H1 (cell line): ENCODE measurements at regions not wholly inside any gene's neighbourhood (a gene's known extent, or its start where the extent isn't known, plus 50 kb on each side); places are given as distances from the start of the nearest gene placed in this dataset.

Experiments
- CTCF ChIA-PET: fragments of 300-600 bp; sonication (Branson Sonifier 250); formaldehyde crosslinking; loops from one replicate; lab custom pipeline; 2021; ENCODE audit not compliant: partially characterized antibody; lab: Charles Lee
- POLR2A ChIA-PET: fragments of 300-600 bp; sonication (Branson Sonifier 250); formaldehyde crosslinking; loops from one replicate; lab custom pipeline; 2021; ENCODE audit warnings: inconsistent platforms; ENCODE audit not compliant: partially characterized antibody; lab: Charles Lee
- DNase-seq, 2 experiments: peaks; one replicate each; pipeline versions ENCODE4 v3.0.0 to v3.0.0-alpha.2; 2010 to 2022; ENCODE audit warnings: low spot score in 2 of 2, low read depth in 1 of 2, mixed read lengths in 1 of 2
- FAIRE-seq: peaks from 2 replicates; lab custom pipeline; 2011; peaks lifted over from hg19 to GRCh38; lab: Jason Lieb, UNC
- H2AFZ ChIP-seq: 2 replicates; pipeline ENCODE4 v1.8.1; 2012; ENCODE audit warnings: low read length, inconsistent platforms
- H2AK5ac ChIP-seq: 2 replicates; pipeline ENCODE4 v1.6.1; 2013; ENCODE audit warnings: low read depth, low read length
- H2BK120ac ChIP-seq: replicated peaks from 2 replicates; pipeline ENCODE3; 2013; ENCODE audit warnings: low read depth, low read length, inconsistent platforms
- H2BK12ac ChIP-seq: 2 replicates; pipeline ENCODE4 v1.6.1; 2013; ENCODE audit warnings: low read depth, low read length
- H2BK15ac ChIP-seq: 2 replicates; pipeline ENCODE4 v1.6.1; 2013; ENCODE audit warnings: low read length
- H2BK20ac ChIP-seq: 2 replicates; pipeline ENCODE4 v1.6.1; 2013; ENCODE audit warnings: low read length
- H2BK5ac ChIP-seq: 2 replicates; pipeline ENCODE4 v1.6.1; 2013; ENCODE audit warnings: low read depth, low read length
- H3K14ac ChIP-seq: 2 replicates; pipeline ENCODE4 v1.6.1; 2013; ENCODE audit warnings: inconsistent platforms; ENCODE audit not compliant: insufficient read length
- H3K18ac ChIP-seq: 2 replicates; pipeline ENCODE4 v1.6.1; 2013; ENCODE audit warnings: low read length; ENCODE audit errors: extremely low read depth
- H3K23ac ChIP-seq: 2 replicates; pipeline ENCODE4 v1.6.1; 2013; ENCODE audit warnings: inconsistent platforms; ENCODE audit not compliant: insufficient read length
- H3K23me2 ChIP-seq: 2 replicates; pipeline ENCODE4 v1.6.1; 2013; ENCODE audit warnings: low read depth, low read length
- H3K27ac ChIP-seq: 2 replicates; pipeline ENCODE4 v1.6.1; 2011; ENCODE audit warnings: low read depth, low read length, inconsistent platforms
- H3K27me3 ChIP-seq, 4 experiments: replicated peaks in 1 of 4; 1 replicate in 1 of 4; 2 replicates in 3 of 4; pipeline versions ENCODE4 v1.6.1 to v1.8.1; 2011 to 2013; ENCODE audit warnings: low read length in 3 of 4, mild to moderate bottlenecking in 3 of 4, inconsistent platforms in 2 of 4, mixed read lengths in 2 of 4, moderate library complexity in 1 of 4; ENCODE audit not compliant: control insufficient read depth in 3 of 4, insufficient read depth in 3 of 4; ENCODE audit errors: extremely low read depth in 1 of 4
- H3K36me3 ChIP-seq, 4 experiments: 2 replicates each; pipeline versions ENCODE4 v1.6.1 to v1.8.1; 2011 to 2013; ENCODE audit warnings: mild to moderate bottlenecking in 4 of 4, low read length in 3 of 4, moderate library complexity in 2 of 4, control low read depth in 1 of 4, inconsistent platforms in 1 of 4; ENCODE audit not compliant: insufficient read depth in 4 of 4, control insufficient read depth in 2 of 4
- H3K4ac ChIP-seq: replicated peaks from 2 replicates; pipeline ENCODE3; 2013; ENCODE audit warnings: low read length, low read depth, mixed read lengths, inconsistent platforms; ENCODE audit not compliant: insufficient read length
- H3K4me1 ChIP-seq, 4 experiments: replicated peaks in 1 of 4; 1 replicate in 1 of 4; 2 replicates in 3 of 4; pipeline versions ENCODE4 v1.6.1 to v1.8.1; 2011 to 2013; ENCODE audit warnings: low read length in 3 of 4, inconsistent platforms in 2 of 4, mixed read lengths in 1 of 4; ENCODE audit not compliant: insufficient read depth in 4 of 4, control insufficient read depth in 3 of 4
- H3K4me2 ChIP-seq, 2 experiments: 2 replicates each; pipeline versions ENCODE4 v1.6.1 to v1.8.1; 2011 to 2013; ENCODE audit warnings: low read depth in 2 of 2, low read length in 2 of 2, control low read depth in 1 of 2, inconsistent platforms in 1 of 2, mild to moderate bottlenecking in 1 of 2; ENCODE audit not compliant: insufficient read depth in 1 of 2
- H3K4me3 ChIP-seq, 4 experiments: fragments of 200-600, 300-600 bp in 1 of 4; sonication (generic), shearing (Covaris generic), sonication (Bioruptor Twin) in 1 of 4; 2 replicates each; pipeline versions ENCODE4 v1.5.1 to v1.8.1; 2011 to 2016; ENCODE audit warnings: low read length in 4 of 4, low read depth in 3 of 4, control low read depth in 2 of 4, inconsistent platforms in 2 of 4, mild to moderate bottlenecking in 2 of 4, mixed read lengths in 1 of 4, moderate library complexity in 1 of 4; ENCODE audit not compliant: insufficient read depth in 2 of 4; ENCODE audit errors: extremely low read depth in 1 of 4
- H3K56ac ChIP-seq: replicated peaks from 2 replicates; pipeline ENCODE3; 2013; ENCODE audit warnings: low read depth, mild to moderate bottlenecking, mixed read lengths, low read length, inconsistent platforms; ENCODE audit not compliant: insufficient read length
- H3K79me1 ChIP-seq: 2 replicates; pipeline ENCODE4 v1.6.1; 2013; ENCODE audit warnings: low read depth, low read length, control low read depth
- H3K79me2 ChIP-seq, 2 experiments: 2 replicates each; pipeline versions ENCODE4 v1.6.1 to v1.8.1; 2012 to 2013; ENCODE audit warnings: low read length in 2 of 2, mild to moderate bottlenecking in 2 of 2, inconsistent platforms in 1 of 2; ENCODE audit not compliant: insufficient read depth in 2 of 2, control insufficient read depth in 1 of 2
- H3K9ac ChIP-seq, 4 experiments: replicated peaks in 1 of 4; 1 replicate in 1 of 4; 2 replicates in 3 of 4; pipeline versions ENCODE4 v1.6.1 to v1.8.1; 2011 to 2013; ENCODE audit warnings: low read depth in 3 of 4, low read length in 3 of 4, control low read depth in 2 of 4, mild to moderate bottlenecking in 2 of 4, moderate library complexity in 2 of 4, inconsistent platforms in 1 of 4; ENCODE audit errors: extremely low read depth in 1 of 4
- H3K9me3 ChIP-seq, 2 experiments: 2 replicates each; pipeline versions ENCODE4 v1.6.1 to v1.8.1; 2012 to 2013; ENCODE audit warnings: mild to moderate bottlenecking in 2 of 2, moderate library complexity in 2 of 2, control low read depth in 1 of 2, inconsistent platforms in 1 of 2, low read depth in 1 of 2, low read length in 1 of 2, mixed read lengths in 1 of 2; ENCODE audit not compliant: insufficient read depth in 2 of 2
- H4K20me1 ChIP-seq, 2 experiments: replicated peaks in 1 of 2; 2 replicates each; pipeline versions ENCODE3 to v1.8.1; 2011 to 2013; ENCODE audit warnings: inconsistent platforms in 2 of 2, low read length in 2 of 2, mild to moderate bottlenecking in 1 of 2; ENCODE audit not compliant: insufficient read depth in 2 of 2, control insufficient read depth in 1 of 2
- H4K5ac ChIP-seq: 2 replicates; pipeline ENCODE4 v1.6.1; 2013; ENCODE audit warnings: low read length, low read depth, mixed read lengths, inconsistent platforms; ENCODE audit not compliant: insufficient read length
- H4K8ac ChIP-seq: 2 replicates; pipeline ENCODE4 v1.8.0; 2013; ENCODE audit warnings: mild to moderate bottlenecking, moderate library complexity, low read length, inconsistent platforms; ENCODE audit not compliant: insufficient read depth; ENCODE audit errors: extremely low read depth
- H4K91ac ChIP-seq: replicated peaks from 2 replicates; pipeline ENCODE3; 2013; ENCODE audit warnings: low read length, mixed read lengths, inconsistent platforms; ENCODE audit not compliant: insufficient read length
- E2F6 ChIP-seq: IDR thresholded peaks from 2 replicates; pipeline ENCODE4 v1.6.1; 2012; ENCODE audit warnings: inconsistent platforms
- SIN3A ChIP-seq, 2 experiments: IDR thresholded peaks in 1 of 2; conservative IDR thresholded peaks in 1 of 2; 2 replicates each; pipeline ENCODE4 v1.6.1; 2011 to 2012; ENCODE audit warnings: low read length in 2 of 2, improper control_type of control experiment in 1 of 2, low read depth in 1 of 2, mild to moderate bottlenecking in 1 of 2
- YY1 ChIP-seq: IDR thresholded peaks from 2 replicates; pipeline ENCODE4 v1.6.1; 2011; ENCODE audit warnings: low read depth, mild to moderate bottlenecking, low read length
- WGBS, 2 experiments: shearing (Covaris generic) in 1 of 2; methylation state at CpG; one replicate each; pipeline versions ENCODE4 v1.1.6 to v1.1.7; 2013 to 2015; ENCODE audit warnings: low lambda C conversion rate in 2 of 2, mixed read lengths in 2 of 2, inconsistent platforms in 1 of 2, low coverage in 1 of 2, missing lambda C conversion rate in 1 of 2; ENCODE audit not compliant: insufficient replicate concordance in 2 of 2, insufficient coverage in 1 of 2, insufficient read length in 1 of 2; ENCODE audit errors: extremely low coverage in 1 of 2, missing lambda C conversion rate in 1 of 2; 5-methylcytosine and 5-hydroxymethylcytosine counted together

GRCh38 chr20:16806061-16806460, 57.9 kb downstream of the OTOR start:
- H4K5ac ChIP-seq, result no peak overlapping the region
- H3K4me3 ChIP-seq, result no peak overlapping the region
- no peak overlapping the region for H3K4ac ChIP-seq
- H3K79me2 ChIP-seq, result no peaks in the 10 kb centered on the region
- H3K14ac ChIP-seq, result no peak overlapping the region
- POLR2A ChIA-PET, result no interaction called here
- H3K27ac ChIP-seq, result no peak overlapping the region
- no peak overlapping the region for H2BK5ac ChIP-seq
- H3K36me3 ChIP-seq, result no peaks in the 10 kb centered on the region
- H3K27me3 ChIP-seq, result no peaks in the 10 kb centered on the region
- no peak overlapping the region for H2AK5ac ChIP-seq
- no peak overlapping the region for H3K4me2 ChIP-seq
- no peak overlapping the region for H3K9ac ChIP-seq
- H2BK15ac ChIP-seq, result no peak overlapping the region
- H3K4me1 ChIP-seq, result no peaks in the 10 kb centered on the region
- H3K56ac ChIP-seq, result no peak overlapping the region
- no peaks in the 10 kb centered on the region for H3K9me3 ChIP-seq
- no peaks in the 10 kb centered on the region for H3K79me1 ChIP-seq
- H4K91ac ChIP-seq, result no peak overlapping the region
- no peak overlapping the region for H4K8ac ChIP-seq
- no peaks in the 10 kb centered on the region for H3K23me2 ChIP-seq
- DNase-seq, result no peak
- H3K18ac ChIP-seq, result no peak overlapping the region
- WGBS, 2 experiments, result 87% methylated on average over 6 of the region's 6 CpGs; no CpG with 5 or more reads in 1 of the 2 experiments
- no peak overlapping the region for H2BK12ac ChIP-seq
- H4K20me1 ChIP-seq, result no peaks in the 10 kb centered on the region
- FAIRE-seq, result no peak
- no peak overlapping the region for H2BK120ac ChIP-seq
- TF ChIP-seq E2F6 (no peak), SIN3A (conservative IDR thresholded peaks at IDR 0.05 in 1 of 2, IDR thresholded peaks at IDR 0.05 in 1 of 2; ENCODE audit: low read depth in 1 of 2, low read length in 2 of 2) (no peak), YY1 (no peak)
- no peak overlapping the region for H2BK20ac ChIP-seq
- no peak overlapping the region for H2AFZ ChIP-seq
- CTCF ChIA-PET, result interaction anchor here (1.1 to 11.0 kb wide), 6 partner anchors 11 to 663 kb away, joined by 3 to 133 read pairs (median 3); no protein-coding TSS in a partner anchor
- no peak overlapping the region for H3K23ac ChIP-seq
